Testis (tissue), 2 donors: ENCODE measurements at regions not wholly inside any gene's neighbourhood (a gene's known extent, or its start where the extent isn't known, plus 50 kb on each side); places are given as distances from the start of the nearest gene placed in this dataset.

Source experiments
- CTCF ChIP-seq, 3 experiments: fragments of 450-650 bp in 2 of 3; fragments of 200-600 bp in 1 of 3; sonication (generic) in 1 of 3; IDR thresholded peaks; one replicate each; pipeline ENCODE4 v1.5.1; 2016 to 2019; ENCODE audit warnings: antibody characterized with exemption in 3 of 3, mild to moderate bottlenecking in 2 of 3, moderate library complexity in 1 of 3
- POLR2A ChIP-seq: fragments of 450-650 bp; IDR thresholded peaks from one replicate; pipeline ENCODE4 v1.6.1; 2017; ENCODE audit warnings: antibody characterized with exemption, mild to moderate bottlenecking, moderate library complexity

GRCh38 chr15:25092661-25093060 lies 137.9 kb downstream of the SNRPN start:
- TF ChIP-seq CTCF (IDR thresholded peaks at IDR 0.05) (no peak), POLR2A (no peak)
